ENCODE measurements at regions not wholly inside any gene's neighbourhood (a gene's known extent, or its start where the extent isn't known, plus 50 kb on each side); places are given as distances from the start of the nearest gene placed in this dataset.

DNA sequence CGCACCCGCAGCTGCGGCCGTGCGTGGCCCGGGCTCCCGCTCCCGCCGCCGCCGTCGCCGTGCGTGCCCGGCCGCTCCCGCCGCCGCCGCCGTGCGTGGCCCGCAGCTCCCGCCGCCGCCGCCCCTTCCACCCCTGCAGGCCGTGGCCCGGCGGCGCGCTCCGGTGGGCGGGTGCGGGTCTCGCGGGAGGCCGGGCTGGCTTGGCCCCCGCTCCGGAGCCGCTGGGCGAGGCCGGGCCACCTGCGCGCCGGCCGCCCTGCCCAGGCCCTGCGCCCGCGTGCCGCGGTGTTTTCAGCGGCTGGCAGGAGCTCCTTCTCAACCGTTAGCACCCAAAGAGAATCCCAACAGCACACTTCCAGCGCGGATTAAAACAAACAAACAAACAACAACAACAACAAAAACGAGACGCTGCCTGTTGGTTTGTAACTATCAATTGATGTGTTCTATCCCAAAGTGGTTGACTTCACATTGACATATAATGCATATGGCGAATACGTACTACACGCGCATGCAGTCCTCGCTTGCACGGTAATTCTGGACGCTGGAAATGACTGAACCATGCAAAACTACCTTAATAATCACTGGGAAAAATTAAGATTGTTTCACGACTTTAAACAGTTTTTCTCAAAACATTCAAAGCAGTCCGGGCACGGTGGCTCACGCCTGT is 113.7 kb upstream of the GOLGA8J start:
- no peak for DNase-seq (ENCODE audit: low read depth in 1 of 2, low spot score in 1 of 2)
- TF ChIP-seq REST (IDR thresholded peaks at IDR 0.05; ENCODE audit: insufficient replicate concordance, low read depth) (no peak), POLR2AphosphoS5 (IDR thresholded peaks at IDR 0.05; ENCODE audit: low read depth) (no peak), CTCF (IDR thresholded peaks at IDR 0.05; ENCODE audit: insufficient read depth, low read length) (no peak), SPI1 (IDR thresholded peaks at IDR 0.05; ENCODE audit: borderline replicate concordance, low read depth) (no peak), GABPA (IDR thresholded peaks at IDR 0.05; ENCODE audit: low read depth) (no peak)
- no peak overlapping the region for H3K27ac ChIP-seq (replicated peaks)
- peaks cover 42% of the 10 kb centered on the region for H3K27me3 ChIP-seq (ENCODE audit: insufficient read depth, poor library complexity, severe bottlenecking)
- no peak overlapping the region for H3K4me3 ChIP-seq (replicated peaks; ENCODE audit: insufficient read depth, low read length)

DNA sequence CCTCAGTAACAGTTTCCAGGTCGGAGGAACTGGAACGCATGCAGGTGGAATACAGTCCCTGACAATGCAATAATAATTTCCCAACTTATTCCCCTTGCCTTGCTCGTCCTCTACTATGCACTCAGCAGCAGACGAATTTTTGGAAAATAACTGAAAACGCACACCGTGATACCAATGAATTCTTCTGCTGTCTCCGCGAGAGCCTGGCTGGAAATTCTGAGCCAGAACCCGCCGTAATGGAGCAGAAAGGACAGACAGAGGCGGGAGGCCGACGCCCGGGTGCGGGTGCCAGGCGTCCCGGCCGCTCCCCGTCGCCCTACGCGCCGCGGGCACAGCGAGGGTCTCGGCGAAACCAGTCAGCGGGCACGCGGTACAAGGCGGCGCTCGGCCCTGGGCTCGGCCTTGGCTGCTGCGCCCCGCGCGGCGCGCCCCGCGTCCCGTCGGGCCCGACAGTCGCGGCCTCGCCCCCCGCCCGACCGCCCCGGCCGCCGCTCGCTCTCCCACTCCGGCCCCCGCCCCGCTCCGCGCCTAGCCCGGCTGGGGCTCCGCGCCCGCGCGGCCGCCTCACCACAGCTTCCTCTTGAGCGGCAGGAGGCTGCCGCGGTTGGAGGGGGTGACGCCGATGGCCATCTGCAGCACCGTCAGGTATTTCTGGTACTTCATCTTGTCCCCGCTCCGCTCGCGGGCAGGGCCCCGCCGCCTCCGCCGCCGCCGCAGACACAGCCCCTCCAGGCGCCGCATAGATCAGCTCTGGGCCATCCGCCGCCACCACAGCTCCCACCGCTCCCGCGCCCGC is 114.5 kb upstream of the GOLGA8J start:
- Histone ChIP-seq H3K4me3 (replicated peaks; ENCODE audit: insufficient read depth, low read length) (no peak overlapping the region), H3K27me3 (ENCODE audit: insufficient read depth, poor library complexity, severe bottlenecking) (peaks cover 42% of the 10 kb centered on the region), H3K27ac (replicated peaks) (no peak overlapping the region)
- peak; percentile 0 to 10 for DNase-seq (ENCODE audit: low read depth in 1 of 2, low spot score in 1 of 2)
- TF ChIP-seq CTCF (IDR thresholded peaks at IDR 0.05; ENCODE audit: insufficient read depth, low read length) (no peak), GABPA (IDR thresholded peaks at IDR 0.05; ENCODE audit: low read depth) (no peak), POLR2AphosphoS5 (IDR thresholded peaks at IDR 0.05; ENCODE audit: low read depth) (no peak), REST (IDR thresholded peaks at IDR 0.05; ENCODE audit: insufficient replicate concordance, low read depth) (no peak), SPI1 (IDR thresholded peaks at IDR 0.05; ENCODE audit: borderline replicate concordance, low read depth) (no peak)

- Histone ChIP-seq H3K4me3 (replicated peaks; ENCODE audit: insufficient read depth, low read length) (no peak overlapping the region), H3K27ac (replicated peaks) (no peak overlapping the region), H3K27me3 (ENCODE audit: insufficient read depth, poor library complexity, severe bottlenecking) (peaks cover 12% of the 10 kb centered on the region)
- DNase-seq (ENCODE audit: low read depth in 1 of 2, low spot score in 1 of 2) = no peak
- no peak for TF ChIP-seq GABPA (IDR thresholded peaks at IDR 0.05; ENCODE audit: low read depth)
- TF ChIP-seq SPI1 (IDR thresholded peaks at IDR 0.05; ENCODE audit: borderline replicate concordance, low read depth) = no peak
- no peak for TF ChIP-seq REST (IDR thresholded peaks at IDR 0.05; ENCODE audit: insufficient replicate concordance, low read depth)
- TF ChIP-seq POLR2AphosphoS5 (IDR thresholded peaks at IDR 0.05; ENCODE audit: low read depth) = no peak
- TF ChIP-seq CTCF (IDR thresholded peaks at IDR 0.05; ENCODE audit: insufficient read depth, low read length) = no peak
Observed at GRCh38 chr15:29962407-29962806, 120.3 kb upstream of the GOLGA8J start.
